Testis (tissue), 2 donors: ENCODE measurements at regions not wholly inside any gene's neighbourhood (a gene's known extent, or its start where the extent isn't known, plus 50 kb on each side); places are given as distances from the start of the nearest gene placed in this dataset.
A peak's percentile ranks its signal among the peaks of the same experiment; 100 is the strongest.

Experiments
- DNase-seq: peaks from one replicate; pipeline ENCODE4 v3.0.0-alpha.2; 2019
- H3K27ac ChIP-seq, 2 donors: fragments of 200-600 bp; sonication (generic); one replicate each; pipeline ENCODE4 v1.5.1; 2019
- H3K27me3 ChIP-seq: fragments of 200-600 bp; sonication (generic); one replicate; pipeline ENCODE4 v1.5.1; 2019
- H3K36me3 ChIP-seq: fragments of 200-600 bp; sonication (generic); one replicate; pipeline ENCODE4 v1.5.1; 2017; ENCODE audit warnings: low read depth; ENCODE audit errors: missing control alignments
- H3K4me1 ChIP-seq: fragments of 200-600 bp; sonication (generic); one replicate; pipeline ENCODE4 v1.5.1; 2019
- H3K4me3 ChIP-seq, 2 donors: fragments of 200-600 bp; sonication (generic); one replicate each; pipeline ENCODE4 v1.5.1; 2017 to 2019
- H3K9me3 ChIP-seq: fragments of 200-600 bp; sonication (generic); one replicate; pipeline ENCODE4 v1.5.1; 2017
- CTCF ChIP-seq, 3 experiments: fragments of 450-650 bp in 2 of 3; fragments of 200-600 bp in 1 of 3; sonication (generic) in 1 of 3; IDR thresholded peaks; one replicate each; pipeline ENCODE4 v1.5.1; 2016 to 2019; ENCODE audit warnings: antibody characterized with exemption in 3 of 3, mild to moderate bottlenecking in 2 of 3, moderate library complexity in 1 of 3
- POLR2A ChIP-seq: fragments of 450-650 bp; IDR thresholded peaks from one replicate; pipeline ENCODE4 v1.6.1; 2017; ENCODE audit warnings: antibody characterized with exemption, mild to moderate bottlenecking, moderate library complexity
- WGBS, 2 donors: methylation state at CpG; one replicate each; pipeline ENCODE4 v1.1.5; 2018; 5-methylcytosine and 5-hydroxymethylcytosine counted together
- intact Hi-C: fragments of 100-400 bp; cut with DNase I; formaldehyde crosslinking; loops from one replicate; pipeline ENCODE4 v1.15.1; 2023; ENCODE audit warnings: low total_unique reads

- TF ChIP-seq POLR2A = no peak
- TF ChIP-seq CTCF (IDR thresholded peaks at IDR 0.05) = no peak
- Histone ChIP-seq H3K36me3 (no peaks in the 10 kb centered on the region), H3K27ac (peak overlapping the region; percentile 16 to 53), H3K27me3 (no peaks in the 10 kb centered on the region), H3K9me3 (no peaks in the 10 kb centered on the region), H3K4me1 (peaks cover 16% of the 10 kb centered on the region), H3K4me3 (no peak overlapping the region)
- no peak for DNase-seq
- 57 to 62% methylated on average over 6 of the region's 6 CpGs for WGBS, 2 donors
- intact Hi-C loops = loop anchor here (10.0 kb wide), 1 partner anchor 46 kb away; no protein-coding TSS in a partner anchor
These were observed 1047.3 kb downstream of the MCTP2 start for GRCh38 chr15:95278532-95279245.

GRCh38 chr15:95279277-95280019, 1048.1 kb downstream of the MCTP2 start:
- H3K27me3 ChIP-seq = no peaks in the 10 kb centered on the region
- peaks cover 18% of the 10 kb centered on the region for H3K4me1 ChIP-seq
- 50 to 61% methylated on average over 8 of the region's 8 CpGs for WGBS, 2 donors
- no peak for TF ChIP-seq CTCF (IDR thresholded peaks at IDR 0.05)
- TF ChIP-seq POLR2A = no peak
- H3K27ac ChIP-seq = peak overlapping the region; percentile 53 to 55
- no peak for DNase-seq
- intact Hi-C loops = loop anchor here (10.0 kb wide), 1 partner anchor 45 kb away; no protein-coding TSS in a partner anchor
- H3K36me3 ChIP-seq = no peaks in the 10 kb centered on the region
- H3K9me3 ChIP-seq = no peaks in the 10 kb centered on the region
- no peak overlapping the region for H3K4me3 ChIP-seq

GRCh38 chr15:95280711-95281110, 1049.3 kb downstream of the MCTP2 start:
- TF ChIP-seq CTCF (IDR thresholded peaks at IDR 0.05) (no peak), POLR2A (no peak)
- Histone ChIP-seq H3K27me3 (no peaks in the 10 kb centered on the region), H3K27ac (peak overlapping the region in 1 of 2 donors; percentile 15), H3K4me3 (no peak overlapping the region), H3K36me3 (no peaks in the 10 kb centered on the region), H3K4me1 (peaks cover 23% of the 10 kb centered on the region), H3K9me3 (no peaks in the 10 kb centered on the region)
- 95% methylated on average over 5 of the region's 5 CpGs for WGBS, 2 donors
- DNase-seq = no peak
- intact Hi-C loops = no loop called here

- Histone ChIP-seq H3K36me3 (no peaks in the 10 kb centered on the region), H3K4me3 (no peak overlapping the region), H3K9me3 (no peaks in the 10 kb centered on the region), H3K27me3 (no peaks in the 10 kb centered on the region), H3K27ac (peak overlapping the region in 1 of 2 donors; percentile 15), H3K4me1 (peaks cover 23% of the 10 kb centered on the region)
- intact Hi-C loops = no loop called here
- 59 to 62% methylated on average over 2 of the region's 2 CpGs for WGBS, 2 donors
- no peak for DNase-seq
- TF ChIP-seq CTCF (IDR thresholded peaks at IDR 0.05) = no peak
- no peak for TF ChIP-seq POLR2A
These were observed 1049.0 kb upstream of the NR2F2 start for GRCh38 chr15:95281470-95281869.
